Mammary epithelial cell (primary cell): ENCODE measurements at regions not wholly inside any gene's neighbourhood (a gene's known extent, or its start where the extent isn't known, plus 50 kb on each side); places are given as distances from the start of the nearest gene placed in this dataset.

ENCODE experiments used
- CTCF ChIP-seq, 2 donors: IDR thresholded peaks in 1 of 2; conservative IDR thresholded peaks in 1 of 2; 2 replicates each; pipeline ENCODE4 v1.5.1; 2011 to 2012; ENCODE audit warnings: inconsistent platforms in 2 of 2, low read length in 2 of 2, mild to moderate bottlenecking in 2 of 2, control low read depth in 1 of 2, low read depth in 1 of 2; ENCODE audit not compliant: insufficient read depth in 1 of 2; ENCODE audit errors: extremely low read depth in 1 of 2
- EZH2 ChIP-seq: IDR thresholded peaks from 2 replicates; pipeline ENCODE4 v1.6.1; 2012; ENCODE audit warnings: low read length, inconsistent platforms, borderline replicate concordance

- TF ChIP-seq CTCF (conservative IDR thresholded peaks at IDR 0.05 in 1 of 2, IDR thresholded peaks at IDR 0.05 in 1 of 2; ENCODE audit: extremely low read depth in 1 of 2, insufficient read depth in 1 of 2, low read depth in 1 of 2, low read length in 2 of 2) (no peak), EZH2 (no peak)
These were observed 56.1 kb downstream of the TWIST1 start for GRCh38 chr7:19061331-19061730.
